ENCODE measurements at regions not wholly inside any gene's neighbourhood (a gene's known extent, or its start where the extent isn't known, plus 50 kb on each side); places are given as distances from the start of the nearest gene placed in this dataset.
A peak's percentile ranks its signal among the peaks of the same experiment; 100 is the strongest.

GRCh38 chr6:25173246-25173645 is 105.9 kb upstream of the CARMIL1 start:
- TF ChIP-seq SMC3 (IDR thresholded peaks at IDR 0.05; ENCODE audit: low read depth, low read length) (no peak), CHD1 (IDR thresholded peaks at IDR 0.05; ENCODE audit: low read depth, low read length) (no peak), RFX5 (IDR thresholded peaks at IDR 0.05; ENCODE audit: low read depth, low read length) (no peak), BHLHE40 (IDR thresholded peaks at IDR 0.05; ENCODE audit: low read depth, low read length) (no peak), USF2 (IDR thresholded peaks at IDR 0.05; ENCODE audit: low read depth, low read length) (no peak), CEBPB (IDR thresholded peaks at IDR 0.05; ENCODE audit: low read depth, low read length) (no peak), MAZ (IDR thresholded peaks at IDR 0.05; ENCODE audit: borderline replicate concordance, low read depth, low read length) (no peak), RAD21 (IDR thresholded peaks at IDR 0.05; ENCODE audit: low read length) (no peak), POLR2A (IDR thresholded peaks at IDR 0.05; ENCODE audit: low read depth, low read length) (no peak), MAFK (IDR thresholded peaks at IDR 0.05; ENCODE audit: low read depth, low read length) (no peak), FOS (IDR thresholded peaks at IDR 0.05; ENCODE audit: low read depth, low read length) (no peak), ELK1 (IDR thresholded peaks at IDR 0.05; ENCODE audit: borderline replicate concordance, low read depth, low read length) (no peak), MXI1 (IDR thresholded peaks at IDR 0.05; ENCODE audit: borderline replicate concordance, low read depth, low read length) (no peak), RCOR1 (IDR thresholded peaks at IDR 0.05; ENCODE audit: insufficient replicate concordance, low read length) (no peak), CTCF (conservative IDR thresholded peaks at IDR 0.05; ENCODE audit: low read depth, low read length) (no peak), NFE2L2 (IDR thresholded peaks at IDR 0.05; ENCODE audit: low read depth, low read length) (no peak)
- Histone ChIP-seq H3K9ac (ENCODE audit: low read depth, low read length) (no peak overlapping the region), H2BK120ac (ENCODE audit: low read depth, low read length) (peak overlapping the region; percentile 93), H3K79me1 (ENCODE audit: low read depth in 1 of 2, low read length in 2 of 2) (no peaks in the 10 kb centered on the region; a peak in 1 of 4 replicates), H3K36me3 (ENCODE audit: control insufficient read depth, insufficient read depth, low read length) (no peaks in the 10 kb centered on the region), H4K8ac (ENCODE audit: low read depth in 2 of 2, low read length in 2 of 2) (peak overlapping the region; percentile 83 to 88), H4K5ac (ENCODE audit: low read depth, low read length) (peak overlapping the region; percentile 58), H3K4me3 (ENCODE audit: insufficient read depth, low read depth, low read length) (no peak overlapping the region), H2BK15ac (ENCODE audit: low read depth, low read length) (peak overlapping the region; percentile 71; the same call in 2 of the 3 replicates), H2AK5ac (ENCODE audit: low read depth, low read length) (peak overlapping the region; percentile 72), H3K4me2 (ENCODE audit: low read depth, low read length) (peak overlapping the region; percentile 13; the same call in 1 of the 2 replicates), H3K56ac (ENCODE audit: extremely low read depth, insufficient read depth, low read length) (peak overlapping the region; percentile 89), H3K18ac (ENCODE audit: low read depth, low read length) (peak overlapping the region; percentile 77), H2BK20ac (ENCODE audit: low read depth, low read length) (peak overlapping the region; percentile 96), H4K91ac (ENCODE audit: insufficient read depth, low read depth, low read length) (peak overlapping the region; percentile 92), H3K14ac (replicated peaks; ENCODE audit: low read depth, low read length) (peak overlapping the region; percentile 54), H2BK5ac (ENCODE audit: low read depth, low read length, poor library complexity, severe bottlenecking) (peak overlapping the region; percentile 83), H3K9me3 (ENCODE audit: control insufficient read depth, insufficient read depth, low read length) (no peaks in the 10 kb centered on the region), H3K9me1 (ENCODE audit: insufficient read depth, low read length) (peaks cover 6% of the 10 kb centered on the region; the same call in 1 of the 2 replicates), H2AK9ac (replicated peaks; ENCODE audit: low read depth, low read length, poor library complexity) (peak overlapping the region; percentile 3), H3K23ac (ENCODE audit: low read depth, low read length) (peak overlapping the region; percentile 44; the same call in 1 of the 2 replicates), H2AFZ (replicated peaks; ENCODE audit: low read length, poor library complexity) (no peak overlapping the region), H4K20me1 (ENCODE audit: insufficient read depth, low read length) (no peaks in the 10 kb centered on the region), H3K4ac (ENCODE audit: low read depth, low read length) (peak overlapping the region; percentile 89), H3K27me3 (ENCODE audit: control insufficient read depth, insufficient read depth, low read length) (no peaks in the 10 kb centered on the region), H3K4me1 (ENCODE audit: control insufficient read depth, insufficient read depth, low read length) (peaks cover 21% of the 10 kb centered on the region), H3K27ac (ENCODE audit: insufficient read depth, low read length) (peak overlapping the region; percentile 97)
- BruUV-seq (replicated peaks), result no TSS peak
- no CpG with 5 or more reads among the region's 1 CpG for WGBS, 2 experiments (ENCODE audit: extremely low coverage in 2 of 2, insufficient read length in 1 of 2)
- ChIA-PET POLR2A (ENCODE audit: unreplicated experiment) (interaction anchor here (0.6 to 0.9 kb wide), 2 partner anchors 35 to 853 kb away, joined by 3 to 12 read pairs; no protein-coding TSS in a partner anchor), CTCF (interaction anchor here (0.6 to 0.9 kb wide), 4 partner anchors 29 to 655 kb away, joined by 3 to 6 read pairs (median 4); no protein-coding TSS in a partner anchor)
- intact Hi-C loops (cut with micrococcal nuclease) (loop anchor here (1.0 kb wide), 2 partner anchors 20 to 50 kb away; no protein-coding TSS in a partner anchor), in situ Hi-C loops (cut with MboI; ENCODE audit: low sequenced_read_pairs) (no loop called here), dilution Hi-C loops (cut with HindIII; ENCODE audit: low sequenced_read_pairs, unreplicated experiment) (no loop called here)
- DNase-seq, result peak; percentile 27
- peak; percentile 28 for ATAC-seq (ENCODE audit: low read depth)

Data from IMR-90 (cell line).